ENCODE measurements at regions not wholly inside any gene's neighbourhood (a gene's known extent, or its start where the extent isn't known, plus 50 kb on each side); places are given as distances from the start of the nearest gene placed in this dataset.
"Not testable (repeated sequence)": the region's sequence is repeated elsewhere in the genome, so short reads cannot be mapped to it uniquely, and the experiment has no call there.

DNA sequence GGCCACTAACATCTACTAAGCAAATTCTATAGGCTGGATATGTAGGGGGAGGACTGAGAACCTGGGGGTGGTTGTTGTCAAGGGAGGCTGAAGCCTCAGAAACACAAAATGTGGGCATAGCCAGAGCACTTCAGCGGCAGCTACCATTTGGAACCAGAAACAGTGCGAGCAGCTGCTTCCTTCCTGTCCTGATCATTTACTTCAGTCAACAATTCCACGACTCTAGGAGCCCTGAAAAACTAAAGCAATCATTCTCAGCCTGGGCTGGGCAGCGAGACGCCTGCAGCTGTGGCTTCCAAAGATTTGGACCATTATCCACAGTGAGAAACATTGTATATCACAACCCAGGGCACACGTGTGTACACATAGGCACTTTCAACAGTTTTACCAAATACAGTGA is 93.9 kb upstream of the WSCD1 start:
- H3K9me3 Mint-ChIP-seq: peaks cover 5 to 12% (median 7%) of the 10 kb centered on the region in 7 donors
- no peak for ATAC-seq (ENCODE audit: low read depth in 2 of 2)
- H3K36me3 Mint-ChIP-seq: no peaks in the 10 kb centered on the region
- no peak overlapping the region for H3K27ac Mint-ChIP-seq
- H3K4me3 Mint-ChIP-seq: no peak overlapping the region
- no peaks in the 10 kb centered on the region for H3K4me1 Mint-ChIP-seq
- peaks cover 7 to 29% (median 11%) of the 10 kb centered on the region in 3 donors for H3K27me3 Mint-ChIP-seq
- DNase-seq: no peak

DNA sequence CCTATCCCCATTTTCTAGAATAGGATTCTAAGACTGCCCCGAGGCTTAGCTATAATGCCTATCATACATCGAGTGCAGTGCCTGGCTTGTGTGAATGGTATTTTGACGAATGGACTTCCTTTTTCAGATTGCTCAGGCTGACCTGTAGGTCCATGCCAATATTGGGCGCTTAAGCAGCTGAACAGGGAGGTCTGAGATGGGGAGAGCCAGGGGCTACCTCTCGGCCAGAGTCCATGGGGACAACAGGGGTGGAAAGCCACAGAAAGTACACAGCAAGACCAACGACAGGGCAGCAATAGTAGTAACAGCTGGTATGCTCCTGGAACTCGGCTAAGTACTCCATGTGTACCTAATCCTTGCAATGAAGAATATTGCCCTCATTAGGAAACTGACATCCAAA is 91.7 kb upstream of the WSCD1 start:
- no peak for DNase-seq
- ATAC-seq (ENCODE audit: low read depth in 2 of 2): no peak
- Mint-ChIP-seq H3K4me3 (no peak overlapping the region), H3K27me3 (peaks cover 11 to 39% (median 14%) of the 10 kb centered on the region in 3 donors), H3K9me3 (peaks cover 0 to 7% (median 3%) of the 10 kb centered on the region in 7 donors), H3K4me1 (no peaks in the 10 kb centered on the region), H3K36me3 (no peaks in the 10 kb centered on the region), H3K27ac (no peak overlapping the region)

DNA sequence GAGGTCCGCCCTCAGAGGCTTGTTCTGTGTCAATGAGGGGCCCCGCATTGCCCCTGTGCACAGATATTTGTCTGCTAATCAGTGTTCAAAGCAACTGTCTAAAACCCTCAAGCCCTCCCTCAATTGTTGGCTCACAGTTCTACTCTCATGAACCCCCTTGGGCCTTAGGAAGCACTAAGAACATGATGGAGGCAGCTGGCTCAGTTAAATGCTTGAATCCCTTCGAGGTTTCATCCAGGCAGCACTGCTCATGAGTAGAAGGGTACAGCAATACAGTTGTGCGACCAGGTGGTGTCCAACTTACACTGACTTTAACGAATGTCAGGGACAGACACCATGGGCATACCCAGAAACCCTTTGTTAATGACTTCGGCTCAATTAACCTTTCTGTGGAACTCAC is 89.2 kb upstream of the WSCD1 start:
- no peak overlapping the region for H3K27ac Mint-ChIP-seq
- H3K4me1 Mint-ChIP-seq: no peaks in the 10 kb centered on the region
- H3K9me3 Mint-ChIP-seq: peaks cover 0 to 7% (median 0%) of the 10 kb centered on the region in 7 donors
- H3K4me3 Mint-ChIP-seq: no peak overlapping the region
- no peaks in the 10 kb centered on the region for H3K36me3 Mint-ChIP-seq
- ATAC-seq (ENCODE audit: low read depth in 2 of 2): no peak
- DNase-seq: no peak
- H3K27me3 Mint-ChIP-seq: peaks cover 14 to 32% (median 17%) of the 10 kb centered on the region in 3 donors

DNA sequence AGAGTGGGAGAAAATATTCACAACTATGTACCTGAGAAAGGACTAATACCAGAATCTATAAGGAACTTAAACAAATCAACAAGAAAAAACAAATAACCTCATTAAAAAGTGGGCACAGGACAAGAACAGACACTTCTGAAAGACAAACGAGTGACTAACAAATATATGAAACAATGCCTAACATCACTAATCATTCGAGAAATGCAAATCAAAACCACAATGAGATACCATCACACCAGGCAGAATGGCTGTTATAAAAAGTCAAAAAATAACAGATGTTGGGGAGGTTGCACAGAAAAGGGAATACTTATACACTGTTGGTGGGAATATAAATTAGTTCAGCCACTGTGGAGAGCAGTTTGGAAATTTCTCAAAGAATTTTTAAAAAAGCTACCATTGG is 83.5 kb upstream of the WSCD1 start:
- Mint-ChIP-seq H3K4me1 (no peaks in the 10 kb centered on the region), H3K27me3 (peaks cover 6 to 14% (median 14%) of the 10 kb centered on the region in 3 donors), H3K27ac (no peak overlapping the region), H3K4me3 (no peak overlapping the region), H3K9me3 (peaks cover 0 to 3% (median 0%) of the 10 kb centered on the region in 7 donors), H3K36me3 (no peaks in the 10 kb centered on the region)
- DNase-seq (no peak), ATAC-seq (ENCODE audit: low read depth in 2 of 2) (no peak)

DNA sequence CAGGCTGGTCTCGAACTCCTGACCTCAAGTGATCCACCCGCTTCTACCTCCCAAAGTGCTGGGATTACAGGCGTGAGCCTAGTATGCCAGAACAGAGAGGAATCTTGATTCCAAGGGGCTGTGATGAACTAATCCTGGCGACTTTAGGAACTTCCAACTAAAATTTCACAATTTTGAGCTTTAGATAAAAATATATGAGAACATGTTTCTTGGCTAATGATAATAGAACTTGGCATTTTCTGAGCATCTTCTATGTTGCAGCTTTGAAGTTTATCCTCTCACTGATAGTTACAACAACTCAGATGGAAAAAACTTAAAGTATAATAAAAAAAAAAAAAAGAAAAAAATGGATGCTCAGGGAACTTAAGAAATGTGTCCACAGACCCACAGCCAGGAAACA is 69.8 kb upstream of the WSCD1 start:
- Mint-ChIP-seq H3K27me3 (peaks cover 17 to 43% (median 31%) of the 10 kb centered on the region in 3 donors), H3K9me3 (peaks cover 0 to 2% (median 0%) of the 10 kb centered on the region in 7 donors), H3K4me1 (no peaks in the 10 kb centered on the region), H3K36me3 (no peaks in the 10 kb centered on the region), H3K27ac (no peak overlapping the region), H3K4me3 (no peak overlapping the region)
- ATAC-seq (ENCODE audit: low read depth in 2 of 2) (no peak), DNase-seq (no peak)

DNA sequence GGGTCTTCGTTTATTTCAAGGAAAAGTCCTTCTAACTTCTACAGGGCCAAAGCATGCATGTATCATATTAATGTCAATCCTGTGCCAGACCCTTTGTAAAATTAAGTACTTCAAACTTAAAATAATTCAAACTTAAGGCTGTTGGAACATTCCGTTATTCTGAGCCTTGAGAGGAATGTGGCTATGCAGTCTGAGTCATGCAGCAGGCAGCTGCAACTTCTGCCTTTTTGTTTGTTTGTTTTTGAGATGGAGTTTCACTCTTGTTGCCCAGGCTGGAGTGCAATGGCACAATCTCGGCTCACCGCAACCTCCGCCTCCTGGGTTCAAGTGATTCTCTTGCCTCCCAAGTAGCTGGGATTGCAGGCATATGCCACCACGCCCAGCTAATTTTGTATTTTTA is 67.0 kb upstream of the WSCD1 start:
- H3K36me3 Mint-ChIP-seq; H3K4me3 Mint-ChIP-seq; DNase-seq; H3K4me1 Mint-ChIP-seq; ATAC-seq (ENCODE audit: low read depth in 2 of 2); H3K9me3 Mint-ChIP-seq; H3K27ac Mint-ChIP-seq: not testable (repeated sequence)
- peaks cover 11 to 34% (median 16%) of the 10 kb centered on the region in 3 donors for H3K27me3 Mint-ChIP-seq

DNA sequence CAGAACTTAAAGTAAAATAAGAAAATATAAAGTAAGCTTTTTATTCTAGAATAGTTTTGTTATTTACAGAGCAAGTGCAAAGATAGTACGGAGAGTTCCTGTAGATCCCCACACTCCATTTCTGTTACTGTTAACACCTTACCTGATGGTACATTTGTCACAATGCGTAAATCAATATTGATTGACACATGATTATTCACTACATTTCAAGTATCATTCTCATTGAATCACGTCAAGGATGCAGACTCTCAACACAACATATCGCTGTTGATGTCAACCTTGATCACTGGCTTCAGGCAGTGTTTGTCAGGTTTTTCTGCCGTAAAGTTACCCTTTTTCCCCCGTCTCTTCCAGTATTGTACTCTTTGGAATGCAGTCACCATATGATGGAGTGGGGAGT is 64.2 kb upstream of the WSCD1 start:
- H3K27me3 Mint-ChIP-seq: peaks cover 12 to 27% (median 23%) of the 10 kb centered on the region in 3 donors
- H3K9me3 Mint-ChIP-seq: no peaks in the 10 kb centered on the region
- H3K4me1 Mint-ChIP-seq: no peaks in the 10 kb centered on the region
- no peak overlapping the region for H3K4me3 Mint-ChIP-seq
- no peak overlapping the region for H3K27ac Mint-ChIP-seq
- ATAC-seq (ENCODE audit: low read depth in 2 of 2) (no peak), DNase-seq (no peak)
- H3K36me3 Mint-ChIP-seq: no peaks in the 10 kb centered on the region

DNA sequence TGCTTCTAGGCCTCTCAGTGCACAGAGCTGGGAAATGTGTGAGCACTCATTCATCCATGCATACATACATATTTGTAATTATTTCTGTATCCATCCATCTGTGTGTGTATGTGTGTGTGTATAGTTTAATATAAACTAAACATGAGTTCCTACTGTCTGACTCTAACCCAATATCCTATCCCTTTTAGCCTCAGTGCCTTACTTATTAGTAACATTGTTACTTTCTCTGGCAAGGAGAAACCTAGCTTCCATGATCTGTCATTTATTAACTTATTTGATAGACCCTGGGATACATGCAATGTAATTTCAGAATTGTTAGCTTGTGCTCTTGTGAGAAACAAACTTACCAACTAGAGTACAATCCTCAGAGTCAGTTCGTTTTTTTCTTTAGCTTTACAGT is 59.0 kb upstream of the WSCD1 start:
- Mint-ChIP-seq H3K9me3 (no peaks in the 10 kb centered on the region), H3K4me1 (no peaks in the 10 kb centered on the region), H3K4me3 (no peak overlapping the region), H3K27ac (no peak overlapping the region), H3K36me3 (no peaks in the 10 kb centered on the region), H3K27me3 (peaks cover 26 to 46% (median 31%) of the 10 kb centered on the region in 3 donors)
- DNase-seq (no peak), ATAC-seq (ENCODE audit: low read depth in 2 of 2) (no peak)

DNA sequence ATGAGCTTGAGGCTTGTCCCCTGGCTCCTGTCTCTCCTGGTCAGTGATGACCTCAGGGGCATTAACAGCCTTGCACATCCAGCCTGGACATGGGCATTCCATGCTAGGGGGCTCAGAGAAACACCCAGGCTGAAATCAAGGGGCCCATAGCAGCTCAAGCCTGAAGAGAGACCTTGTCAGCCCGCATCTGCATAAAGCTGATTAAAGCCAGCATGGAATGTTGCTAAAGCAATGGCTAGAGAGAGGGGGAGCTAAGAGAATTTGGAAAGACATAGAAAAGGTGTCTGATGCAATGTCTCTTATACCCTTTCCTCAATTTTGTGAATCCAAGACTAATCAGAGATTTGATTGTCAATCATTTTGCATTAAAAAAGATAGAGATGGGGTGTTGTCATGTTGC is 51.4 kb upstream of the WSCD1 start:
- DNase-seq: no peak
- ATAC-seq (ENCODE audit: low read depth in 2 of 2): no peak
- no peaks in the 10 kb centered on the region for H3K4me1 Mint-ChIP-seq
- no peak overlapping the region for H3K4me3 Mint-ChIP-seq
- H3K9me3 Mint-ChIP-seq: no peaks in the 10 kb centered on the region
- peaks cover 17 to 24% (median 21%) of the 10 kb centered on the region in 3 donors for H3K27me3 Mint-ChIP-seq
- no peaks in the 10 kb centered on the region for H3K36me3 Mint-ChIP-seq
- H3K27ac Mint-ChIP-seq: no peak overlapping the region

DNA sequence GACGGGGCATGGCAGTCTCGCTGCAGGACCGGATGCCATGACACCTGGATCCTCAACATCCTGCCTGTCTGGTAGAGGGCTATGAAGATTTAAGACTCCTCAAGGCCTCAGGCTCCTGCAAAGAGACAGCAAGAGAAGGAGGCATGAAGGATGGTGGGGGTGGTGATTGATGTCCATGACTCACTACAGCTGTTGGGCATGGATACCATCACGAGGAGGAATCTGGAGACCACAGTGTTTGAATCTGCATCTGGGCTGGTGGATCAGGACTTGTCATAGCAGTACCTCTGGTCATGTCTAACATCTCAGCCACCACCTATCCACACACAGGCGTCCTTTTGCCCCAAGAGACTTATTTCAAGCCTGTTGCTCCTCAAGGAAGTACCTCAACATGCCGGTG is 50.2 kb upstream of the WSCD1 start:
- H3K27ac Mint-ChIP-seq: no peak overlapping the region
- no peaks in the 10 kb centered on the region for H3K9me3 Mint-ChIP-seq
- no peaks in the 10 kb centered on the region for H3K4me1 Mint-ChIP-seq
- H3K36me3 Mint-ChIP-seq: no peaks in the 10 kb centered on the region
- no peak for ATAC-seq (ENCODE audit: low read depth in 2 of 2)
- no peak for DNase-seq
- peaks cover 14 to 19% (median 15%) of the 10 kb centered on the region in 3 donors for H3K27me3 Mint-ChIP-seq
- no peak overlapping the region for H3K4me3 Mint-ChIP-seq

DNA sequence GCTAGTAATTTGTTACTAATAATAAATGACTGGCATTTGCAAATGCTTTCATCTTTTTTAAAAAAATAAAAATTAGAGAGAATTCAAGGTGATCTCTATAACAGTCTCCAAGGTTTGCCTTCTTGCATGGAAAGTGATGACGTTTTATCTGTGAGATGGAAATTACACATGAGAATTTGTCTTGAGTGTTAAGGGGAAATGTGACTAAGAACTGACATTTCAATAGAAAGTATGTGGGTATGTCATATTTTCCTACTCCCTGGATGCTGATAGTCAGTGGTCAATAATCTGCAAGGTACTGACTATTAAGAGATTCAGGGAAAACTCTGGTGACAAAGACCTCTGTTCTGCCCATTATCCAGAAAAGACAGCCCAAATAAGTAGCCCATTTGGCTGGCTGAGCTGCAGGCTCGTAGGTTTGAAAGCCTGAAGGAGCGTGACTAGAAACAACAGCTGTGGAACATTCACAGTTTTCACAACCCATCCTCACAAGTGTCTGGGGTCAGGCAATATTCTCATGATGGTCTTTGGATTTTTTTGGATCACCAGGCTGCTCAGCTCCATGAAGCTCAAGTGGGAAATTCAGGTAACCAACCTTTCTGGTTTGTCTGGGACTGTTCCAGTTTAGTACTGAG is 49.7 kb upstream of the WSCD1 start:
- Mint-ChIP-seq H3K4me3 (no peak overlapping the region), H3K4me1 (no peaks in the 10 kb centered on the region), H3K9me3 (no peaks in the 10 kb centered on the region), H3K27ac (no peak overlapping the region), H3K27me3 (peaks cover 14 to 24% (median 15%) of the 10 kb centered on the region in 3 donors), H3K36me3 (no peaks in the 10 kb centered on the region)
- no peak for ATAC-seq (ENCODE audit: low read depth in 2 of 2)
- DNase-seq: no peak

Data from naive B cell (primary cell).